ENCODE measurements at regions not wholly inside any gene's neighbourhood (a gene's known extent, or its start where the extent isn't known, plus 50 kb on each side); places are given as distances from the start of the nearest gene placed in this dataset.

DNA sequence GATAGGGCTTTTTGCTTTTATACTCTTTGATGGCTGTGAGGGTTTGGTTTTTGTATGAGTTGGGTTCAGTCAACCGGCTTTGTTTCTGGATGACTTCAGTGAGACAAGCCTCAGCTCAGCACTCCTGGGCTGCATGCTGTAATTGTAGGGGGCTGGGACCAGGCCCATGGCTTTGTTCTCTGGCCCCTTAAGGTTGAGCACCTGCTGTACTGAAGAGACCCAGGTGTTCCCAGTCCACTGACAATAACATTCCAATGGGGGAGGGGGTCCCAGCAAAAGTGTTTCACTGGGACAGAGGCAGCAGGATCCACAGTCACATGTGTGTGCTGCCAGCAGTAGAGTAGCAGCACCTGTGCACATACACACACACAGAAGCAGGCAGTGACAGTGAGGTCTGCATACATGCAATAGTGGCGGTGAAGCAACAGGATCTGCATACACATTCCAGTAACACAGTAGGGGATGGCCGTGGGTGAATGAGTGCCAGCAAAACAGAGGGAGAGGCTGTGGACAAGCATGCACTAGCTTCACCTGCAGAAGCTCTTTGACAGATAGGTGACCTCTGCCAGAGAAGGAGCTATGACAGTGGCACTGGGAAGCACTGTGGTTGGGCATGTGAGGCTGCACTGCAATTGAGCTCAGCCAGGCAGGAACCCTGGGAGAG lies 240.4 kb downstream of the ASCL1 start:
- WGBS, 3 donors: 74 to 82% (median 79%) methylated on average over 3 of the region's 3 CpGs

GRCh38 chr12:103198499-103198898 lies 241.0 kb downstream of the ASCL1 start:
- TF ChIP-seq CTCF (IDR thresholded peaks at IDR 0.05): no peak
- TF ChIP-seq POLR2A (IDR thresholded peaks at IDR 0.05): no peak
- TF ChIP-seq EP300 (IDR thresholded peaks at IDR 0.05): no peak
- WGBS, 3 donors: 38 to 84% (median 82%) methylated on average over 1 to 2 of the region's 2 CpGs
- no peaks in the 10 kb centered on the region for H3K4me1 ChIP-seq (ENCODE audit: insufficient read depth)
- H3K9me3 ChIP-seq: no peaks in the 10 kb centered on the region
- no peaks in the 10 kb centered on the region for H3K27me3 ChIP-seq
- no peak overlapping the region for H3K4me3 ChIP-seq
- no peak for DNase-seq
- H3K27ac ChIP-seq: no peak overlapping the region
- no peaks in the 10 kb centered on the region for H3K36me3 ChIP-seq
- intact Hi-C loops (cut with DNase I): no loop called here

More for the DNA sequence above, 240.4 kb downstream of the ASCL1 start:
- Histone ChIP-seq H3K27ac (no peak overlapping the region), H3K4me3 (no peak overlapping the region), H3K36me3 (no peaks in the 10 kb centered on the region), H3K9me3 (no peaks in the 10 kb centered on the region), H3K4me1 (ENCODE audit: insufficient read depth) (no peaks in the 10 kb centered on the region), H3K27me3 (no peaks in the 10 kb centered on the region)
- DNase-seq: no peak
- TF ChIP-seq CTCF (IDR thresholded peaks at IDR 0.05) (no peak), EP300 (IDR thresholded peaks at IDR 0.05) (no peak), POLR2A (IDR thresholded peaks at IDR 0.05) (no peak)
- intact Hi-C loops (cut with DNase I): no loop called here

DNA sequence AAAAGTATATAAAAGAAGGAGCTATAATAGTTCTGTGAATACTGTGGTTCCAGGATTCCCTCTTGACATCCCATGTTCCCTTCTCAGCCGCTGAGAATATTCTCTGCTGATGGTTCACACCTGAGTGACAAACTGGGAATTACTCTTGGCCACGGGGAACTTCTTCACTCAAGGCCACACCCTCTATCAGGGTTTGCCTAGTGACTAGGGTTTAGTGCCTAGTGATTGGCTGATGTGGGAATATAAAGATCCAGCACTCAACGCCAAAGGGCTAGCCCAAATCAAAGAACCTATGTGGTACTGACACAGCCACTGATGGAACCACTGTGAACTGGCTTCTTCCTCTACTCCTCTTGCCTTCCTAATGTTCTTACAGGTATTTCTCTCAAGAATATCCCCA lies 248.4 kb downstream of the ASCL1 start:
- intact Hi-C loops (cut with DNase I): no loop called here
- Histone ChIP-seq H3K9me3 (no peaks in the 10 kb centered on the region), H3K4me3 (no peak overlapping the region), H3K36me3 (no peaks in the 10 kb centered on the region), H3K4me1 (ENCODE audit: insufficient read depth) (no peaks in the 10 kb centered on the region), H3K27ac (no peak overlapping the region), H3K27me3 (no peaks in the 10 kb centered on the region)
- 55 to 81% (median 65%) methylated on average over 3 of the region's 3 CpGs for WGBS, 3 donors
- TF ChIP-seq EP300 (IDR thresholded peaks at IDR 0.05) (no peak), POLR2A (IDR thresholded peaks at IDR 0.05) (no peak), CTCF (IDR thresholded peaks at IDR 0.05) (no peak)
- DNase-seq: no peak

DNA sequence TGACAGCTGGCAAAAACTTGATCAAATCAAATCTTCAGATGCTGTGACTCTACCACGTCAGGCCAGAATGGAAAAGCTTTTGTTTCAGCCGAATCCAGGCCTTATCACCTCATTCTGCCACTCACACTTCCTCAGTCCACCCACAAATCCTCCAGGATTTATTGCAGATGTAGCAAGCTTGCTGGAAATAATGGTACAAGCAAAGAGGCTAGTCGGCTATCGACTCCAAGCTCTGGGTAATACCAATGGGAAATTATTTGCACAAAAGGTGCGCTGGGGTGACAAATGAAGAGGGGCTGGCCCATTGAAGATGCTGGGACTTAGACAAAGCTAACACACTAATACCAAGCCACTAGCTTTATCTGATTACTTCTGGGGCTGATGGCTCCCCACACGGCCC lies 250.5 kb downstream of the ASCL1 start:
- no peaks in the 10 kb centered on the region for H3K27me3 ChIP-seq
- H3K9me3 ChIP-seq: no peaks in the 10 kb centered on the region
- no peak overlapping the region for H3K4me3 ChIP-seq
- no peaks in the 10 kb centered on the region for H3K4me1 ChIP-seq (ENCODE audit: insufficient read depth)
- 57 to 70% (median 58%) methylated on average over 6 of the region's 6 CpGs for WGBS, 3 donors
- no peak overlapping the region for H3K27ac ChIP-seq
- intact Hi-C loops (cut with DNase I): no loop called here
- no peaks in the 10 kb centered on the region for H3K36me3 ChIP-seq
- DNase-seq: no peak
- no peak for TF ChIP-seq EP300 (IDR thresholded peaks at IDR 0.05)
- TF ChIP-seq CTCF (IDR thresholded peaks at IDR 0.05): no peak
- no peak for TF ChIP-seq POLR2A (IDR thresholded peaks at IDR 0.05)

Measured in ovary (tissue), 7 donors.